Sigmoid colon (tissue), 4 donors: ENCODE measurements at regions not wholly inside any gene's neighbourhood (a gene's known extent, or its start where the extent isn't known, plus 50 kb on each side); places are given as distances from the start of the nearest gene placed in this dataset.

Experiments used
- POLR2A ChIP-seq, 2 donors: fragments of 450-650 bp; IDR thresholded peaks; one replicate each; pipeline ENCODE4 v1.6.1; 2016; ENCODE audit warnings: antibody characterized with exemption in 2 of 2, mild to moderate bottlenecking in 2 of 2, moderate library complexity in 2 of 2
- POLR2AphosphoS5 ChIP-seq, 4 donors: sonication (generic); formaldehyde crosslinking; IDR thresholded peaks; one replicate each; pipeline ENCODE4 v1.6.1; 2017; ENCODE audit warnings: antibody characterized with exemption in 4 of 4
- TF ChIP-seq, protein P1 (sequence below), 4 experiments: fragments of 450-650 bp in 3 of 4; fragments of 200-600 bp in 1 of 4; IDR thresholded peaks; one replicate each; pipeline ENCODE4 v1.5.1; 2016 to 2019; ENCODE audit warnings: antibody characterized with exemption in 4 of 4, mild to moderate bottlenecking in 3 of 4, moderate library complexity in 2 of 4

DNA sequence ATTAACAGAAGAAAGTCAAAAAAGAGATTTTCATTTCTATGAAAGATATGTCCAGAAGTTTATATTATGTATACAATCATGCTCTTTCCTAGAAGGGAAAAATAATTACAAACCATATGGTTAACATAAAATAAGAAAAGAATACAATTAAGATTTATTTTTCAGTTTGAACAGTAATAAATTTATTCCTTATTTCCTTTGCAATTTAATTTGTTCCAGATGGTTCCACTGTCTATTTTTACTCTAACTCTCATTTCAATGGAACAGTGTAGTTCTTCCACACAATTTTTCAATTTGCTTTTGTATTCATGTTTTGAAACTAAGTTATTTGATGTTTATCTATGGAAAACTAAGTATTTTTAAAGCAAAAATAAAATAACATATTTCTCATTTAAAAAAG lies 1026.3 kb downstream of the TAF11L14 start:
- TF ChIP-seq, protein P1, sequence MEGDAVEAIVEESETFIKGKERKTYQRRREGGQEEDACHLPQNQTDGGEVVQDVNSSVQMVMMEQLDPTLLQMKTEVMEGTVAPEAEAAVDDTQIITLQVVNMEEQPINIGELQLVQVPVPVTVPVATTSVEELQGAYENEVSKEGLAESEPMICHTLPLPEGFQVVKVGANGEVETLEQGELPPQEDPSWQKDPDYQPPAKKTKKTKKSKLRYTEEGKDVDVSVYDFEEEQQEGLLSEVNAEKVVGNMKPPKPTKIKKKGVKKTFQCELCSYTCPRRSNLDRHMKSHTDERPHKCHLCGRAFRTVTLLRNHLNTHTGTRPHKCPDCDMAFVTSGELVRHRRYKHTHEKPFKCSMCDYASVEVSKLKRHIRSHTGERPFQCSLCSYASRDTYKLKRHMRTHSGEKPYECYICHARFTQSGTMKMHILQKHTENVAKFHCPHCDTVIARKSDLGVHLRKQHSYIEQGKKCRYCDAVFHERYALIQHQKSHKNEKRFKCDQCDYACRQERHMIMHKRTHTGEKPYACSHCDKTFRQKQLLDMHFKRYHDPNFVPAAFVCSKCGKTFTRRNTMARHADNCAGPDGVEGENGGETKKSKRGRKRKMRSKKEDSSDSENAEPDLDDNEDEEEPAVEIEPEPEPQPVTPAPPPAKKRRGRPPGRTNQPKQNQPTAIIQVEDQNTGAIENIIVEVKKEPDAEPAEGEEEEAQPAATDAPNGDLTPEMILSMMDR (IDR thresholded peaks at IDR 0.05) = no peak
- no peak for TF ChIP-seq POLR2A (IDR thresholded peaks at IDR 0.05)
- no peak for TF ChIP-seq POLR2AphosphoS5 (IDR thresholded peaks at IDR 0.05)
